RWPE1 (cell line): ENCODE measurements at regions not wholly inside any gene's neighbourhood (a gene's known extent, or its start where the extent isn't known, plus 50 kb on each side); places are given as distances from the start of the nearest gene placed in this dataset.

Experiments
- CTCF ChIA-PET: fragments of 350-600 bp; sonication (Branson Sonifier 250); formaldehyde crosslinking; extraction: SDS; loops from one replicate; lab custom pipeline; 2021; lab: Yijun Ruan, JAX
- POLR2A ChIA-PET: fragments of 400-600 bp; formaldehyde crosslinking; extraction: SDS; loops from one replicate; lab custom pipeline; 2020; ENCODE audit warnings: antibody characterized with exemption; ENCODE audit not compliant: low non-redundant PET; lab: Yijun Ruan, JAX
- DNase-seq: peaks from one replicate; pipeline ENCODE4 v3.0.0; 2012; ENCODE audit warnings: low spot score
- H3K27ac ChIP-seq: fragments of 450-650 bp; 2 replicates; pipeline ENCODE4 v1.5.1; 2017
- CTCF ChIP-seq: fragments of 450-650 bp; conservative IDR thresholded peaks from 2 replicates; pipeline ENCODE4 v1.5.1; 2017; ENCODE audit warnings: low read depth, mild to moderate bottlenecking

- no peak for TF ChIP-seq CTCF
- ChIA-PET POLR2A (no interaction called here), CTCF (no interaction called here)
- DNase-seq, result no peak
- H3K27ac ChIP-seq, result no peak overlapping the region
Measured at GRCh38 chr13:83340170-83340569, 542.1 kb downstream of the SLITRK1 start.

- TF ChIP-seq CTCF, result no peak
- DNase-seq, result no peak
- ChIA-PET CTCF (no interaction called here), POLR2A (no interaction called here)
- H3K27ac ChIP-seq, result no peak overlapping the region
Measured at GRCh38 chr13:83333614-83334388, 548.5 kb downstream of the SLITRK1 start.

- ChIA-PET POLR2A (no interaction called here), CTCF (no interaction called here)
- no peak for TF ChIP-seq CTCF
- no peak for DNase-seq
- no peak overlapping the region for H3K27ac ChIP-seq
Measured at GRCh38 chr13:83332751-83333150, 549.5 kb downstream of the SLITRK1 start.

GRCh38 chr13:83327091-83327490, 555.2 kb downstream of the SLITRK1 start:
- no peak for TF ChIP-seq CTCF
- POLR2A ChIA-PET, result no interaction called here
- CTCF ChIA-PET, result interaction anchor here (0.6 to 0.7 kb wide), 2 partner anchors 424 to 765 kb away, joined by 3 read pairs; no protein-coding TSS in a partner anchor
- no peak for DNase-seq
- no peak overlapping the region for H3K27ac ChIP-seq

GRCh38 chr13:83325125-83325853, 557.0 kb downstream of the SLITRK1 start:
- ChIA-PET CTCF (no interaction called here), POLR2A (no interaction called here)
- no peak overlapping the region for H3K27ac ChIP-seq
- no peak for TF ChIP-seq CTCF
- DNase-seq, result no peak

- no peak for DNase-seq
- no peak for TF ChIP-seq CTCF
- H3K27ac ChIP-seq, result no peak overlapping the region
- ChIA-PET CTCF (no interaction called here), POLR2A (no interaction called here)
Measured at GRCh38 chr13:83311886-83312577, 570.2 kb downstream of the SLITRK1 start.
